ENCODE measurements at regions not wholly inside any gene's neighbourhood (a gene's known extent, or its start where the extent isn't known, plus 50 kb on each side); places are given as distances from the start of the nearest gene placed in this dataset.

- TF ChIP-seq POLR2A (IDR thresholded peaks at IDR 0.05): no peak
- TF ChIP-seq CTCF (IDR thresholded peaks at IDR 0.05): no peak
These were observed 361.1 kb upstream of the SLITRK1 start for GRCh38 chr13:84243340-84243739.
